HepG2 (cell line): ENCODE measurements at regions not wholly inside any gene's neighbourhood (a gene's known extent, or its start where the extent isn't known, plus 50 kb on each side); places are given as distances from the start of the nearest gene placed in this dataset.

Experiments
- DR1 ChIP-seq: sonication (generic); formaldehyde crosslinking; IDR thresholded peaks from 2 replicates; pipeline ENCODE4 v1.8.0; 2021; ENCODE audit warnings: mild to moderate bottlenecking, missing genetic modification reagents, inconsistent platforms
- FOXC1 ChIP-seq: sonication (generic); formaldehyde crosslinking; IDR thresholded peaks from 2 replicates; pipeline ENCODE4 v1.8.0; 2022; ENCODE audit warnings: mild to moderate bottlenecking, missing genetic modification reagents, borderline replicate concordance
- FOXO1 ChIP-seq: sonication (generic); formaldehyde crosslinking; IDR thresholded peaks from 2 replicates; pipeline ENCODE4 v1.4.0; 2020; ENCODE audit warnings: missing genetic modification reagents
- KDM6A ChIP-seq: IDR thresholded peaks from 2 replicates; pipeline ENCODE4 v1.6.1; 2016; ENCODE audit warnings: low read depth
- KMT2A ChIP-seq: sonication (generic); formaldehyde crosslinking; IDR thresholded peaks from 2 replicates; pipeline ENCODE4 v1.4.0; 2020; ENCODE audit warnings: missing genetic modification reagents
- NFE2L2 ChIP-seq: fragments of 150-350 bp; IDR thresholded peaks from 2 replicates; pipeline ENCODE4 v1.6.1; 2014; ENCODE audit warnings: low read length
- NONO ChIP-seq, 2 experiments: fragments of 450-650 bp in 1 of 2; sonication (generic) in 1 of 2; formaldehyde crosslinking in 1 of 2; IDR thresholded peaks in 1 of 2; conservative IDR thresholded peaks in 1 of 2; 2 replicates each; pipeline versions ENCODE4 v1.6.1 to v1.8.0; 2017 to 2022; ENCODE audit warnings: mild to moderate bottlenecking in 1 of 2, missing genetic modification reagents in 1 of 2, moderate library complexity in 1 of 2
- REPIN1 ChIP-seq: sonication (generic); formaldehyde crosslinking; IDR thresholded peaks from 2 replicates; pipeline ENCODE4 v1.8.0; 2022; ENCODE audit warnings: missing genetic modification reagents, low read depth, mild to moderate bottlenecking, borderline replicate concordance
- RXRB ChIP-seq: IDR thresholded peaks from 2 replicates; pipeline ENCODE4 v1.6.1; 2016; ENCODE audit warnings: borderline replicate concordance, missing genetic modification reagents, missing compliant biosample characterization
- SMAD3 ChIP-seq: sonication (generic); formaldehyde crosslinking; IDR thresholded peaks from 2 replicates; pipeline ENCODE4 v1.4.0; 2020; ENCODE audit warnings: missing genetic modification reagents
- SP140L ChIP-seq: sonication (generic); formaldehyde crosslinking; IDR thresholded peaks from 2 replicates; pipeline ENCODE4 v1.4.0; 2020; ENCODE audit warnings: missing genetic modification reagents, borderline replicate concordance
- STAG1 ChIP-seq: sonication (generic); formaldehyde crosslinking; IDR thresholded peaks from 2 replicates; pipeline ENCODE4 v1.4.0; 2020; ENCODE audit warnings: missing genetic modification reagents
- ZNF292 ChIP-seq: sonication (generic); formaldehyde crosslinking; IDR thresholded peaks from 2 replicates; pipeline ENCODE4 v1.8.1; 2022; ENCODE audit warnings: mild to moderate bottlenecking, low read depth, missing genetic modification reagents, borderline replicate concordance
- ZNF746 ChIP-seq: sonication (generic); formaldehyde crosslinking; IDR thresholded peaks from 2 replicates; pipeline ENCODE4 v1.8.0; 2022; ENCODE audit warnings: mild to moderate bottlenecking, missing genetic modification reagents
- ZNF781 ChIP-seq: sonication (generic); formaldehyde crosslinking; IDR thresholded peaks from 2 replicates; pipeline ENCODE4 v1.5.1; 2020; ENCODE audit warnings: borderline replicate concordance, mild to moderate bottlenecking, missing genetic modification reagents; ENCODE audit errors: not compliant biosample characterization
- ZSCAN25 ChIP-seq: sonication (generic); formaldehyde crosslinking; IDR thresholded peaks from 2 replicates; pipeline ENCODE4 v1.8.0; 2022; ENCODE audit warnings: mild to moderate bottlenecking, missing genetic modification reagents
- TF ChIP-seq, protein P1 (sequence below): sonication (generic); formaldehyde crosslinking; IDR thresholded peaks from 2 replicates; pipeline ENCODE4 v1.4.0; 2020; ENCODE audit warnings: missing genetic modification reagents, low read depth, mild to moderate bottlenecking, borderline replicate concordance
- TF ChIP-seq, protein P2 (sequence below): sonication (generic); formaldehyde crosslinking; IDR thresholded peaks from 2 replicates; pipeline ENCODE4 v1.4.0; 2020; ENCODE audit warnings: missing genetic modification reagents, mild to moderate bottlenecking, borderline replicate concordance
- TF ChIP-seq, protein P3 (sequence below): sonication (generic); formaldehyde crosslinking; IDR thresholded peaks from 2 replicates; pipeline ENCODE4 v1.8.1; 2023; ENCODE audit warnings: missing genetic modification reagents, inconsistent platforms, borderline replicate concordance
- TF ChIP-seq, protein P4 (sequence below): sonication (generic); formaldehyde crosslinking; IDR thresholded peaks from 2 replicates; pipeline ENCODE4 v1.9.0; 2022; ENCODE audit warnings: low read depth, missing genetic modification reagents
- TF ChIP-seq, protein P5 (sequence below): IDR thresholded peaks from 2 replicates; pipeline ENCODE4 v1.6.1; 2016; ENCODE audit warnings: missing genetic modification reagents, missing compliant biosample characterization

DNA sequence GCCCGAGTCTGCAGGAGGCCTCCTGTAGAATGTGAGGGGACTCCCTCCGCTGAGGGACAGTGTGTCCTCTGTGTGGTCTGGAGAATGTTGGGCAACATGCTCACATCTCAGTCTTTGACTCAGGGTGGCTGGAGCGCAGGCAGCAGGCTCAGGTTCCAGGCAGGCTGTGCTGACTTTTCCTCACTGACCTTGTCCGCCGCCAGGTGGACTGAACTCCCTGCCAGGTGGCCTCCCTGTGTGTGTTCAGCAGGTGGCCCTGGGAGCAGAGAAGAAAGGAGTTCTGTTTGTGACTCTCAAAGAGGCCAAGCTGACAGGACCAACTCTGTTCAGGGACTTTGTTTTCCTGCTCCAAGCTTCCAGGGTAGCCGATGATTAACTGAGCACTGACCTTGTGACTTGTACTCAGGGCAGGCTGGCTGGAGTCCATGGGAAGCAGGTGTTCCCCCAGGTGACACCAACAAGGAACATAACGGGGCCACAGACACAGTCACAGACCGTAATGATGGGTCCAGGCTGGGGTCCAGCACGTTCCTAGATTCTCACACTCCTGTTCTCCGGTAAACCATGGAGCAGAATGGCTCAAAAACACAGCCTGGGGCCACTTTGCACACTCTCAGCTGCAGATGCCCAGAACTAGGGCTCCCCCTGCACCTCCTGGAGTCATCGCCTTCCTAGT is 439.8 kb downstream of the RNF144A start (continued):
- TF ChIP-seq KDM6A (CRISPR knock-in tag), result no peak
- peak; percentile 96 for TF ChIP-seq ZNF292 (CRISPR knock-in tag)
- TF ChIP-seq STAG1 (CRISPR knock-in tag), result peak; percentile 17; the same call in 1 of the 2 replicates
- TF ChIP-seq, protein P1, sequence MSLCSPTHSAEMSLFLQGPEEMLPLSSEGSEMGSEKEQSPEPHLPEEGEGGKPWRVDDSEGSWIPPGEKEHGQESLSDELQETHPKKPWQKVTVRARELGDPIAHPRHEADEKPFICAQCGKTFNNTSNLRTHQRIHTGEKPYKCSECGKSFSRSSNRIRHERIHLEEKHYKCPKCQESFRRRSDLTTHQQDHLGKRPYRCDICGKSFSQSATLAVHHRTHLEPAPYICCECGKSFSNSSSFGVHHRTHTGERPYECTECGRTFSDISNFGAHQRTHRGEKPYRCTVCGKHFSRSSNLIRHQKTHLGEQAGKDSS, result 0 out of 2 replicates have a peak, but pooled peaks have one; percentile 34
- TF ChIP-seq ZNF781, result no peak
- TF ChIP-seq, protein P2, sequence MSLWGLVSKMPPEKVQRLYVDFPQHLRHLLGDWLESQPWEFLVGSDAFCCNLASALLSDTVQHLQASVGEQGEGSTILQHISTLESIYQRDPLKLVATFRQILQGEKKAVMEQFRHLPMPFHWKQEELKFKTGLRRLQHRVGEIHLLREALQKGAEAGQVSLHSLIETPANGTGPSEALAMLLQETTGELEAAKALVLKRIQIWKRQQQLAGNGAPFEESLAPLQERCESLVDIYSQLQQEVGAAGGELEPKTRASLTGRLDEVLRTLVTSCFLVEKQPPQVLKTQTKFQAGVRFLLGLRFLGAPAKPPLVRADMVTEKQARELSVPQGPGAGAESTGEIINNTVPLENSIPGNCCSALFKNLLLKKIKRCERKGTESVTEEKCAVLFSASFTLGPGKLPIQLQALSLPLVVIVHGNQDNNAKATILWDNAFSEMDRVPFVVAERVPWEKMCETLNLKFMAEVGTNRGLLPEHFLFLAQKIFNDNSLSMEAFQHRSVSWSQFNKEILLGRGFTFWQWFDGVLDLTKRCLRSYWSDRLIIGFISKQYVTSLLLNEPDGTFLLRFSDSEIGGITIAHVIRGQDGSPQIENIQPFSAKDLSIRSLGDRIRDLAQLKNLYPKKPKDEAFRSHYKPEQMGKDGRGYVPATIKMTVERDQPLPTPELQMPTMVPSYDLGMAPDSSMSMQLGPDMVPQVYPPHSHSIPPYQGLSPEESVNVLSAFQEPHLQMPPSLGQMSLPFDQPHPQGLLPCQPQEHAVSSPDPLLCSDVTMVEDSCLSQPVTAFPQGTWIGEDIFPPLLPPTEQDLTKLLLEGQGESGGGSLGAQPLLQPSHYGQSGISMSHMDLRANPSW (CRISPR knock-in tag), result peak; percentile 67; the same call in 1 of the 2 replicates
- TF ChIP-seq DR1, result 0 out of 2 replicates have a peak, but pooled peaks have one; percentile 51
- TF ChIP-seq, protein P3, sequence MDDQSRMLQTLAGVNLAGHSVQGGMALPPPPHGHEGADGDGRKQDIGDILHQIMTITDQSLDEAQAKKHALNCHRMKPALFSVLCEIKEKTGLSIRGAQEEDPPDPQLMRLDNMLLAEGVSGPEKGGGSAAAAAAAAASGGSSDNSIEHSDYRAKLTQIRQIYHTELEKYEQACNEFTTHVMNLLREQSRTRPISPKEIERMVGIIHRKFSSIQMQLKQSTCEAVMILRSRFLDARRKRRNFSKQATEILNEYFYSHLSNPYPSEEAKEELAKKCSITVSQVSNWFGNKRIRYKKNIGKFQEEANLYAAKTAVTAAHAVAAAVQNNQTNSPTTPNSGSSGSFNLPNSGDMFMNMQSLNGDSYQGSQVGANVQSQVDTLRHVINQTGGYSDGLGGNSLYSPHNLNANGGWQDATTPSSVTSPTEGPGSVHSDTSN (CRISPR knock-in tag), result no peak
- no peak for TF ChIP-seq ZNF746 (CRISPR knock-in tag)
- TF ChIP-seq FOXO1 (CRISPR knock-in tag), result peak; percentile 73
- peak; percentile 88; the same call in 1 of the 2 replicates for TF ChIP-seq REPIN1 (CRISPR knock-in tag)
- 0 out of 2 replicates have a peak, but pooled peaks have one; percentile 38 for TF ChIP-seq RXRB (CRISPR knock-in tag)
- no peak for TF ChIP-seq SMAD3 (CRISPR knock-in tag)
- TF ChIP-seq KMT2A (CRISPR knock-in tag), result peak; percentile 52; the same call in 1 of the 2 replicates
- no peak for TF ChIP-seq SP140L (CRISPR knock-in tag)
- TF ChIP-seq NONO (IDR thresholded peaks at IDR 0.05), result no peak
- peak; percentile 69 for TF ChIP-seq NONO (CRISPR knock-in tag; conservative IDR thresholded peaks at IDR 0.05)
- TF ChIP-seq, protein P4, sequence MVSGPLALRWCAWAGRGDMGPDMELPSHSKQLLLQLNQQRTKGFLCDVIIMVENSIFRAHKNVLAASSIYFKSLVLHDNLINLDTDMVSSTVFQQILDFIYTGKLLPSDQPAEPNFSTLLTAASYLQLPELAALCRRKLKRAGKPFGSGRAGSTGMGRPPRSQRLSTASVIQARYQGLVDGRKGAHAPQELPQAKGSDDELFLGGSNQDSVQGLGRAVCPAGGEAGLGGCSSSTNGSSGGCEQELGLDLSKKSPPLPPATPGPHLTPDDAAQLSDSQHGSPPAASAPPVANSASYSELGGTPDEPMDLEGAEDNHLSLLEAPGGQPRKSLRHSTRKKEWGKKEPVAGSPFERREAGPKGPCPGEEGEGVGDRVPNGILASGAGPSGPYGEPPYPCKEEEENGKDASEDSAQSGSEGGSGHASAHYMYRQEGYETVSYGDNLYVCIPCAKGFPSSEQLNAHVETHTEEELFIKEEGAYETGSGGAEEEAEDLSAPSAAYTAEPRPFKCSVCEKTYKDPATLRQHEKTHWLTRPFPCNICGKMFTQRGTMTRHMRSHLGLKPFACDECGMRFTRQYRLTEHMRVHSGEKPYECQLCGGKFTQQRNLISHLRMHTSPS (CRISPR knock-in tag), result no peak
- TF ChIP-seq, protein P5, sequence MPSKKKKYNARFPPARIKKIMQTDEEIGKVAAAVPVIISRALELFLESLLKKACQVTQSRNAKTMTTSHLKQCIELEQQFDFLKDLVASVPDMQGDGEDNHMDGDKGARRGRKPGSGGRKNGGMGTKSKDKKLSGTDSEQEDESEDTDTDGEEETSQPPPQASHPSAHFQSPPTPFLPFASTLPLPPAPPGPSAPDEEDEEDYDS (CRISPR knock-in tag), result 0 out of 2 replicates have a peak, but pooled peaks have one; percentile 13
- no peak for TF ChIP-seq ZSCAN25 (CRISPR knock-in tag)
- TF ChIP-seq FOXC1 (CRISPR knock-in tag), result 0 out of 2 replicates have a peak, but pooled peaks have one; percentile 34
- no peak for TF ChIP-seq NFE2L2
